PC-3 (cell line): ENCODE measurements at regions not wholly inside any gene's neighbourhood (a gene's known extent, or its start where the extent isn't known, plus 50 kb on each side); places are given as distances from the start of the nearest gene placed in this dataset.

Experiments used
- EZH2 ChIP-seq: fragments of 300-600 bp; sonication (generic); IDR thresholded peaks from one replicate; pipeline ENCODE4 v1.6.1; 2017; ENCODE audit warnings: antibody characterized with exemption, mild to moderate bottlenecking, low read length; ENCODE audit not compliant: unreplicated experiment
- TF ChIP-seq, protein P1 (sequence below): fragments of 300-600 bp; sonication (generic); conservative IDR thresholded peaks from 2 replicates; pipeline ENCODE4 v1.5.1; 2017; ENCODE audit warnings: antibody characterized with exemption, low read depth, mild to moderate bottlenecking, low read length

DNA sequence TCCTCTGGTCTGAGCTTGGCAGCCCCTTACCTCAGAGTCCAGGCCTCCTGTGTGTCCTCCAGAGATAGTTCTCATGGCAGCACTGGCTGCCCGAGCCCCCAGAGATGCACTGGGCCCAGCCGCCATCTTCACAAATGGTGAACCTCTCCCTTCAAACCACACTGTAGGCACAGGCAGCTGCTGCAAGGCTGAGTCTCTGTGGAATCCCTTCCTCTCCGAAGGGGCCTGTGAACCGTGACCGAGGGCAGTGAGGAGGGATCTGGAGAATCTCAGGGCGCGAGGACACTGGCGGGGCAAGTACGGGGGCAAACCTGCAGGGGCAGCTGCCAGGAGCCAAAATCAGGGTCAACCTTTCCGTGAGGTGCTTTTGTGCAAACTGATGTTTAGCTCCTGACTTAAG lies 69.5 kb upstream of the CFAP46 start:
- TF ChIP-seq, protein P1, sequence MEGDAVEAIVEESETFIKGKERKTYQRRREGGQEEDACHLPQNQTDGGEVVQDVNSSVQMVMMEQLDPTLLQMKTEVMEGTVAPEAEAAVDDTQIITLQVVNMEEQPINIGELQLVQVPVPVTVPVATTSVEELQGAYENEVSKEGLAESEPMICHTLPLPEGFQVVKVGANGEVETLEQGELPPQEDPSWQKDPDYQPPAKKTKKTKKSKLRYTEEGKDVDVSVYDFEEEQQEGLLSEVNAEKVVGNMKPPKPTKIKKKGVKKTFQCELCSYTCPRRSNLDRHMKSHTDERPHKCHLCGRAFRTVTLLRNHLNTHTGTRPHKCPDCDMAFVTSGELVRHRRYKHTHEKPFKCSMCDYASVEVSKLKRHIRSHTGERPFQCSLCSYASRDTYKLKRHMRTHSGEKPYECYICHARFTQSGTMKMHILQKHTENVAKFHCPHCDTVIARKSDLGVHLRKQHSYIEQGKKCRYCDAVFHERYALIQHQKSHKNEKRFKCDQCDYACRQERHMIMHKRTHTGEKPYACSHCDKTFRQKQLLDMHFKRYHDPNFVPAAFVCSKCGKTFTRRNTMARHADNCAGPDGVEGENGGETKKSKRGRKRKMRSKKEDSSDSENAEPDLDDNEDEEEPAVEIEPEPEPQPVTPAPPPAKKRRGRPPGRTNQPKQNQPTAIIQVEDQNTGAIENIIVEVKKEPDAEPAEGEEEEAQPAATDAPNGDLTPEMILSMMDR: no peak
- TF ChIP-seq EZH2: no peak
